HL-60/S4 treated with retinoic acid at 250 ng/mL for 4 days and 3 days (cell line): ENCODE measurements at regions not wholly inside any gene's neighbourhood (a gene's known extent, or its start where the extent isn't known, plus 50 kb on each side); places are given as distances from the start of the nearest gene placed in this dataset.

Source experiments
- in situ Hi-C: fragments of 300-500 bp; cut with MboI; formaldehyde crosslinking; loops from 2 replicates; pipeline ENCODE4 v1.7.0; 2022; ENCODE audit warnings: low sequenced_read_pairs

DNA sequence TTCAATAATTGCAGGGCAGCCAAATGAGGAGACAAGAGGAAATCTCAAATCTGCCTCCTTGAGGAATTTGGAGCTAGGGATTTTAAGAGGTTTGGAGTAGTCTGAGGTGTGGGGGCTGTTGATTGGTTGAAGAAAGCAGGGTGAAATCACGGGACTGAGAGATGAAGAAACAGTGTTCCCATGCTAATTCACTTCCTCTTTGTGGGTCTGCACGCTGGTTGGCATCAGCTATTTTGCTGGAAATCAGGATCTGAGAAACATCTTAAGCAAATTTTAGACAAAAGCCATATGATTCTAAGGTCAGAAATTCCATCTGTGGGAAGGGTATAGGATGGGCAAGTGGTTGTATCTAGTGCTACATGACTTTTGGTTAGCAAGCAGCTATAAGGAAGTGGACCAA lies 107.1 kb upstream of the PAXBP1 start:
- in situ Hi-C loops, result no loop called here

DNA sequence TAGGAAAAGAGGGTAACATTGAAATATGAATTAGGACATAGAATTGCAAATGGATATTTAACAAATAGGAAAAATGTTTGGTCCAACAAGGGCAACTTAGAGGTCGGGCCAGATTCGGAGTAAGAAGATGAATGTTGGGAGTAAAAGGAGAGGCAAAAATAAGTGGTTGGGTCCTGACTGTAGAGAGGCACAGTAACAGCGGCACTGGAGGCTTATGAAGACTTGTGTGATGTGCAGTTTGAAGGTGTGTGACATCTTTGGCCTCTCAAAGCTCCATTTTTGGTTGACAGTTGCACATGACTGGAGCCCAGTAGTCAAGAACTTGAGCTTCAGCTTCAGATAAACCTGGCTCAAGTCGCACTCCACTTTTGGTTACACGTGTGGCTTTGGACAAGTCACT lies 109.9 kb upstream of the PAXBP1 start:
- in situ Hi-C loops, result no loop called here

DNA sequence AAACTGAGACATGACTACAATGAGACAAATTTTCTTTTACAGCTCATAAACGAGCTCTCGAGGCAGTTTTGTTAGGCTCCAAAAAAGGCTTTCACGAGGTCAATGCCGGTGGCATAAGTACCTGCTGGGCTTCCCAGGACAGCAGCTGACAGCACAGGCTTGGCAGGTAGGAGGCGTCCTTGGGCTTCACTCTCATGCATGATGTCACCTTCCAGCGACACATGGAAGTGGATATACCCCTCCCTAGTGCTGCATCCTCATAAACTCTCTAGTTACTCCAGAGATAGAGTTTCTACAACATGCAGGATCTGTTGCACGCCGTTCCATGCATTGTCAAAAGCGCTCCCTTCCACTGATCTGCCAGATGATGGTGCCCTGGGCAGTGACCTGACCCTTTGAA lies 112.5 kb upstream of the PAXBP1 start:
- in situ Hi-C loops, result no loop called here

DNA sequence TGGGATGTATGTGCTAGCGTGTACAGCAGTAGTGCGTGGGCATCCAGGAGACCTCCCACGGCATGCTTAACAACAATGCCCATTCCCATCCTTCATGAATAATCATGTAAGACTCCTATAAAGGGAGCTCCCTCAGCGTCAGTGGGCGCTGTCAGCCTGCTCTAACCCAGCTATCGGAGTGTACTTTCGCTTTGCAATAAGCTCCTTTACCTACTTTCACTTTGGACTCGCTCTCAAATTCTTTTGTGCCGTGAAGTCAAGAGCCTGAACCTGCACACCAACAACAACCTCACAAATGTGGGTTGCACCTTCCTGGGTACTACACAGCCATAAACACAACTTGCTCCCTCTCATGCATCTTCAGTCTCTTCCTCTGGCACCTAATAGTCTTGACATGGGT lies 114.8 kb upstream of the PAXBP1 start:
- in situ Hi-C loops, result no loop called here

DNA sequence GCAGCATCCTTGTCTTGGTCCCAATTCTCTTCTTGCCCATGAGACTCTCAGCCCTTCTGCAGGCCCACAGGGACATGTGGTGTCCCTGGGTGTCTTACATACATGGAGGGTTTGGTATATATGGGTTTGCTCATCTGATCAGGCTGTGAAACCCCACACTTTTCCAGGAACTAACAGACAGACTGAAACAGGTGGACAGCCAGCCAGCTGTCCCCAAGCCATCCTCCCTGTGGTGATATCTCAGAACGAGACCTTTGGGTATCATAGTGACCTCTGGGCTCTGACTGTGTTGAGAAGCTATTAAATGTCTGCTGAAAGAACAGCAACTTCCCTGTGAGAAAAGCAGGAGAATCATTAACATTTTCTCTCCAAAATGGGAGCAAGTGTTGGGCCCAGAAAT lies 115.5 kb upstream of the PAXBP1 start:
- in situ Hi-C loops, result no loop called here

DNA sequence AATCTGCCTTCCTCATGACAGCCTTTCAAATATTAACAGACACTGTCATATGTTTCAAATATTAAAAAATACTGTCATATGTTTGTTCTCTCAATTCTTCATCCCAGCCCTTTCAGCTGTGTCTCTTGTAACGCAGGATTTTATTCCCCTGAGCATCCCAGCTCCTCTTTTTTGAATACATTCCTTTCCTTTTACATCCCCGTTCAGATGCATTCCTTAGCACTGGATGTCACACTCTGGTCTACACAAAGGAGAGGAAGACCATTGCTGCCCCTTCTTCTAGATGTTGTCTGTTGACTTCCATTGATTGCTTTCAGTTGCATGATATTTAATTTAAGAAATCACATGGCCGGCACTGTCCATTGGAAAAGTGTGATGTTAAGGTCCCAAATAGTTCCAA lies 117.4 kb upstream of the PAXBP1 start:
- in situ Hi-C loops, result no loop called here

DNA sequence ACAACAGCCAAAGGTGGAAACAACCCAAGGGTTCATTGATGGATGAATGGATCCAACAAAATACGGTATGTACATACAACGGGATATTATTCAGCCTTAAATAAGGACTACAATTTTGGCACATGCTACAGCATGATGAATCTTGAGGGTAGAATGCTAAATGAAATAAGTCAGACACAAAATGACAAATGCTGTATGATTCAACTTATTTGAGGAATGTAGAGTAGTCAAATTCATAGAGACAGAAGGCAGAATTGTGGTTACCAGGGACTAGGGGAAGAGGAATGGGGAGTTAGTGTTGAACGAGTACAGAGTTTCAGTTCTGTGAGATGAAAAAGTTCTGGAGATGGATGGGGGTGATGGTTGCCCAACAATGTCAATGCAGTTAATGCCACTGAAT lies 118.0 kb upstream of the PAXBP1 start:
- in situ Hi-C loops, result no loop called here

DNA sequence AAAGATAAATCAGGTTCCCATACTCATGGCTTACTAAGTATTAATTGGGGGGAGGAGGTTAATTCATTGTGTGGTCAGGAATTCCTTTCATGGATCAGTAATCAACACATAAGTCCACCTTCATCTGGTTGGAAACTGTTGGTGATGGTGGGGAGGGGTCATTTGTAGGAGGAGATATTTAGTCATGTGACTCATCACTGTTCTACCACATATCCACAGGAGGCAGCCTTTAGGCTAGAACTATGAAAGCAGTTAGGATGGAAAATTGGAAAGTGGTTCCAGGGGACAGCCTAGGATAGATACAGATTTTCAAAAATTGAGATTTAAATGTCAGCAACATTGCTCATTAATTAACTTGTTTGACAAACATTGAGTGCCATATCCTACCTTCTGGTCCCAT lies 122.8 kb upstream of the PAXBP1 start:
- in situ Hi-C loops, result no loop called here

DNA sequence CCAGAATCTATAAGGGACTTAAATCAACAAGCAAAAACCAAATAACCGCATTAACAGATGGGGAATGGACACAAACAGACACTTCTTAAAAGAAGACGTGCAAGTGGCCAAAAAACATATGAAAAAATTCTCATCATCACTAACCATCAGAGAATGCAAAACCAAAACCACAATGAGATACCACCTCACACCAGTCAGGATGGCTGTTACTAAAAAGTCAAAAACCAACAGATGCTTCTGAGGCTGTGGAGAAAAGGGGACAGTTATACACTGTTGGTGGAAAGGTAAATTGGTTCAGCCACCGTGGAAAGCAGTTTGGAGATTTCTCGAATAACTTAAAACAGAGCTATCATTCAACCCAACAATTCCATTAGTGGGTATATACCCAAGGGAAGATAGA lies 124.9 kb upstream of the OLIG2 start:
- in situ Hi-C loops, result no loop called here

DNA sequence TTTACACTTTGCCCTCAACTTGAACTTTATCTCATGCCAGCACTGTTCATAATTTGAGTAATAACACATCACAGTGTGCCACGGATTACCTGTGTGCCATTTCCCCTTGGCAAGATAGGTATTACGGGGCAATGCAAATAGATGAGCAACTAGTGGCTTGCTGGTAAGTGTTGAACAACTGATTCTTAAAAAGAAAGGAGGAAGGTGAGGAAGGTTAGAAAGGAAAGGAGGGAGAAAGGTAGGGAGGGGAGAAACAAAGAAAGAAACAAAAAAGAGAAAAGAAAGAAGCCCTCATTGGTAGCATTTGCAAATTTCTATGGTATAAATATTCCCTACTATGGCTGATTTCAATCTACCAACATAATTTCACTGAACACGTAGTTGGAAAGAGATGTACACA lies 118.2 kb upstream of the OLIG2 start:
- in situ Hi-C loops, result no loop called here

DNA sequence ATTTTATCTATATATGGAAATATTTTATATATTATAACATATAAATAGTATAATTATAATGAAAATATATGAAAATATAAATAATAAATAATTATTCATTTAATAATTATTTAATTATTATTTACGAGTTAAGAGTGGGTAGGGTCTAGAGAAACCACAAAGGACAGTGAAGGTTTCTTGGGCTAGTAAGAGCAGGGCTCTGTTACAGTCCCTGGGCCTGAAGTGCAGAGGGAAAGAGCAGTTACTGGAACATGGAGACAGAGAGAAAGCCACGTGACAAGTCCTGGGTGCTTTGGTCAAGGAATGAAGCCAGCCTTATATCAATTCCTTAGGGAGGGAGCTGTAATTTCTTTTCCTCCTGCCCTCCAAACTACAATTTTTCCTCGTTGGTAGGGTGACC lies 117.2 kb upstream of the OLIG2 start:
- in situ Hi-C loops, result no loop called here

DNA sequence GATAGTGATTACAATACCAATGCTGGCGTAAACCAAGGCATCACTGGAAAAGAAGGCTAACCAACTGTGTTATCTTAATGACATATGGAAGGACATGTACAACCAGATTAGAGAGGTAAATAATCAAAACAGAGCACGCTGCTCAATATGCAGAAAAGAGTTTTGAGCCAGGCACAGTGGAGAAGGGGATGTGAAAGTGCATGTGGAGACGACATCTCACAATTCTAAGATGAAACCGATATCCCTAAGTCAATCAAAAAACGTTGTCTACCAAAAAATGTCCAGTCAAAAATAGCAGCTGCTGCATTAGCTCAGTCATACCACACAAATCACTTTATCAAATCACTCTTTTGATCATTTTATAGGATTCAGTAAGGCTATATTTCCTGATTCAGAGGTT lies 116.3 kb upstream of the OLIG2 start:
- in situ Hi-C loops, result no loop called here

DNA sequence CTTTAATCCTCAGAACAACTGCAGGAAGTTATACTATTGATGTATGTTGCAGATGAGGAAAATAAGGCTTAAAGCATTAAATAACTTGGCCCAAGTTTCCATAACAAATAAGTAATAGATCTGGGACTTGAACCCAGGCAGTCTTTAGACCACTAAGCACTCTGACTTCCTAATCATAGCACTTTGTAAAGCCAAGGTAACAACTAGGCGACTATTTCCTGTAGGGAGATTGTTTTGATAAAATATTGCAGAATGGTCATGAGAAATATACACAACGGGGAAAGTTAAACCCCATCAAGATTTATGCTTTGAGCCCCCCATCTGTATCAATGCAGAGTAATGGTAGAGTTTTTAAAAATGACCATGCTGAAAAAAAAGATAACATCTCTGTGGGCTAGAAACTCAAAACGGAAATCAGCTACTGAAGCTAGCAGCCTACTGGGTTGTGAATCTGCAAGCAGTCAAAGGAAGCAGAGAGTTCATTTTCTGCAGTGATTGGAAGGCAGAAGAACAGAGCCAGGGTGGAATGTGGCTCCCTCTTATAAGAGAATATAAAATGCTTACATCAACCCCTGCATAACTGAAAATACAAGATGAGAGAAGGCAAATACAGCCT lies 111.2 kb upstream of the OLIG2 start:
- in situ Hi-C loops, result no loop called here

DNA sequence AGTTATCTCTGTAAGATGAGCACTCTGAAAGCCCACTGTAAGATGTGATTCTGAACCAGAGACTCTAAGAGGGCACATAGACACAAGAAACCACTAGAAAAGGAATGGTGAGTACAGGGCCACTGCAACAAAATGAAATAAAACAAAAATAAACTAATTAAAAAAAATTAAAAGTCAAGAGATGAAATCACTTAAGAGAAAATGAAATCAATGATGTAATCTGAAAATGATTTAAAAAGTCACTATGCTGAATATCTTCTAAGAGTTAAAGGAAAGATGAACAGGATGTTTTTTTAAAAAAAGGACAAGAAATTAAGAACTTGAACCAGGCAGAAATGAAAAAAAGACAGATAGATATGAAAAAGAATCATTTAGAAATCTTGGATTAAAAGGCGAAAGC lies 110.6 kb upstream of the OLIG2 start:
- in situ Hi-C loops, result no loop called here

DNA sequence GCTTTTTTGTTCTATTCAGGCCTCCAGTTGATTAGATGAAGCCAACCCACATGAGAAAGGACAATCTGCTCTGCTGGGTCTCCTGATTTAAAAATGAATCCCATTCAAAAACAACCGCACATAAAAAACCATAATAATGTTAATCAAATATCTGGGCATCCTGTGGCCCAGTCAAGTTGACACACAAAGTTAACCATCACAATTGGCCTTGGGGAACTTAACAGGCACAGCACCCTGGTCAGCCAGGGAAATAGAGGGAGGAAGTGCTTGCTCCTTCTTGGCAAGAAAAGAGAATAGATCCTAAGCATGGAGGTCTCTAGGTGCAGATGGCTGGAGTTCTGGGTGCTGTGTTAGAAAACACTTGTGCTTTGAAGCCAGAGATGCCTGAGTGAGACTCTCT lies 109.6 kb upstream of the OLIG2 start:
- in situ Hi-C loops, result no loop called here

DNA sequence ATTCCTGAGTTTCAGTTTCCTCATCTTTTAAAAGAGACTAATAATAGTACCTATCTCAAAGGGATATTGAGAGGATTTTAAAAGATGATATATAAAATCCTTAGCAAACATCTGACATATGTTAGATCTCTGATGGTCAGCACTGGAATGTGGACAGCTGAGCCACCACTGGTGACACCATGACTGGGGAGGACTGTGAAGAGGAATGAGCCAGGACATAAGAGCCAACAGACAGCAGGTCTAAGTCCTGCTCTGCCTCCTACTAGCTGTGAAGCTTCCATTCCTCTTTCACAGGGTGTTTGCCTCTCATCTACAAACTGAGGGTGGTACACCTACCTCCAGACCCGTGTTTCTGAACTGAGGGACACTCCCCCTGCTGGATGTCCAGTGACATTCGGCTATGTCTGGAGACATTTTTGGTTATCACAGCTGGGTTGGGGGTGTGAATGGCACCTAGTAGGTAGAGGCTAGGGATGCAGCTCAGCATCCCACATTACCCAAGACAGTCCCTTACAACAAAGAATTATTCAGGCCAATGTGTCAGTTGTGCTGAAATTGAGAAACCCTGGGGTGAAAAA lies 109.1 kb upstream of the OLIG2 start:
- in situ Hi-C loops, result no loop called here

DNA sequence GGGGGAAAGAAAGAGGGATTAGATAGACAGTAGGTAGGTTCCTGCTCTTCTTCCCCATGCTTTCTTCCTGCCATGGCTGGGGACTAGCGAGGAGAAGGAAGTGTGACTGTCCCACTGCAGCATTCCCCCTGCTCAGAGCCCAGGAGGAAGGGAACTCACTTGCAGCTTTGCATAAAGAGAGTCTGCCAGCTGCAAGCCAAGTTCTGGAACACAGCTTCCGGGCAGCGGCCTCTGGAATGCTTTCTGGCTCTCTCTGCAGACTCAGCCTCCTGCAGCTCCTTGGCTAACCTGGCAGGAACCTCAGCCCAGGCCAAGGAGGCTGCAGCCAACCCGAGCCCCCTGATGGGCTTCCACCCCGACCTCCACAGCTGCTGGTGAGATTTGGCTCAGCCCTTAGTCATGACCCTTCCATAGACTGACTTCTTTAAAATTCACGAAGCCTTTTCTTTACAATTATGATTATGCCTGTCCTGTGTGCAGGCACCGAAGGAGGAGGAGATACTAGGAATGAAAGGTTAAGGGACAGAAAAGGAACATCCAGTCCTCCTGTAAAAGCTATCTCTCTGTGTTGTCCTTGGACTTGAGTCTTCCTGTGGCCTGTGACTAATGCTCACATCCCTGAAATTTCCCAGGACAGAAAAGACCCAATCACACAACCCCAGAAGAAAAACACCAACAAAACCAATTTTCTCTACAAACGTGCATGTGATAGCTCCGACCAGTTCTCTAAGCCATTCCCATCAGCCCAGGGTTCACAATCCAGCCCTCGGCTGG lies 108.2 kb upstream of the OLIG2 start:
- in situ Hi-C loops, result no loop called here

DNA sequence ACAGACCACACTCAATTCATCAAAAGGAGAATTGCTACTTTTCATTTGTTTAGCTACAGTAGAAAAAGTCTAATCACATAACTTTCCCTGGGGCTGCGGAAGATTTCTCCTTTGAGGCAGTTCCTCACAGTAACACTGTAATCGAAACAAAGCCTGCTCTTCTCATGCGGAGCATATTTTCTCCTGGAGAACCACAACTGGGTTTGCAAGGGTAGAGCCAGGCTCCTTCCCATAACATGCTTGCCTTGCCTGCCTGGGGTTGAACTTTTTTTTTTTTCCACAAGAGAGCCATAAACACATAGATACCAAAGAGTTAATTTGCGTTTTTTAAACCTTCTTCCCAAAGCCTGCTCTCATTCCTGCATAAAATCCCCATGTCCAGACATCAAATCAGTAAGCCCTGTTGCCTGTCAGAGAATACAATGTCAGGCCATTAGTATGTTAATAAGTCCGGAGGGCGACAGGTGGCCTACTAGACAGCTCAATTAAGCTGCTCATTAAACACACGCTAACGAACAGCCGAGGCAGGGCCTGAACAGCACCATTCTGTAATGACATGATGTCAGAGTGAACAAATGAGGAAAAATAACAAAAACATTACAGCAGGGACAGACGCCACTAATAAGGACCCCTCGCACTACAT lies 107.1 kb upstream of the OLIG2 start:
- in situ Hi-C loops, result no loop called here

DNA sequence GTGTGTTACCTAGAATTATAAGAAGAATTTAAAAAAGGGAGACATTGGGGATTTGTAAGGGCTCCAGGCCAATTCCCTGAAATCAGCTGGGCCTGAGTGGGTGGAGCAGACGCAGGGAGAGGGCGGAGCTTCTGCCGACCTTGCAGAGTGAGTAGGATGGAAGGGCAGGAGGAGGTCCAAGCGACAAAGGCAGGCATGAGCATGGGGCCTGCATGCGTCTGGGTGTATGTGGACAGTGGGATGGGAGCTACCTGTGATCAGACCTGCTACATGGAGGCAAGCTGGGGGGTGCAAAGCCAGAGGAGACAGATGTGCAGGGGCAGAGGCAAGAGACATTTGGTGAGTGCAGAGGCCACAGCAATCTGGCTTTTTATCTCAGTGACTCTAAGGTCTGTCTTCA lies 105.3 kb upstream of the OLIG2 start:
- in situ Hi-C loops, result no loop called here

DNA sequence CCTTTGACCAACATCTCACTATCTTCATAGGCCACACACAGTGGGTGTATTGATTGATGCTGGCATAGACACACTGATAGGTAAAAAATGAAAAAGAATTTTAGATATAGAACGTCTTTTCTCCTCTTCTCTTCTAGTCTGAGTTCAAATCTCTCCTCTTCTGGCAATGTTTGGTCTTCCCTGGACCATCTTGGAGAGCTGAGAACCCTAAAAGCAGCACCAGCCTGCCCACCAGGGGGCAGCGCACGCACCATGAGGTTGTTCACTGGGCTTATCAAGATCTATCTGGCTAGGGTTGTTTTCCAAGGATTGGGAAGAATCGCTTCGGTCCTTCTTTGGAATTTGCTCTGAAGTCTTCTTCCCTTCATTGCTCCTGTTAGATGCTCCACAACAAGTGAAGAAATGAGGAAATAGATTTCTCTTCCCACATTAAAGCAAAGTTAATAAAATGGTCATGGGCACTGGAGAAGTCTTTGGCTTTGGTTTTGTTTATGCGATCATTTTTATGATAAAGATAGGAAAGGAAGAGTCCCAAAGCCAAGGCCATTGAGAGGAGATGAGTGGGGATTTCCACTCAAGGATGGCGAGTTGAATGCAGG lies 104.0 kb upstream of the OLIG2 start:
- in situ Hi-C loops, result no loop called here

DNA sequence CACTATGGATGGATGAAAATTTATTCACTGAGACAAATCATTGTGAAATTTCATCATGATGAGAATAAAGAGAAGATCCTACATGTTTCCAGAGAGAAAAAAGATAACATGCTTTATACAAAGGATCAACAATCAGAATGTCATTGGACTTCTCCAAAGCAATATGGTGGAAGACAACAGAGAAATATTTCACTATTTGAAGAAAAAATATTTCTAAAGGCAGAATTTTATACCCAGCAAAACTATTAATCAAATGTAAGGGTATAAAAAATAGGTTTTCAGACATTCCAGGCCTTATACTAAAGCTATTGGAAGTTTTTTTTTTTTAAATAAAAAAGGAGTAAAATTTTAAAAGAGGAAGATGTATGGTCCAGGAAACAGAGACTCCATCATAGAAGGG lies 100.6 kb upstream of the OLIG2 start:
- in situ Hi-C loops, result no loop called here

DNA sequence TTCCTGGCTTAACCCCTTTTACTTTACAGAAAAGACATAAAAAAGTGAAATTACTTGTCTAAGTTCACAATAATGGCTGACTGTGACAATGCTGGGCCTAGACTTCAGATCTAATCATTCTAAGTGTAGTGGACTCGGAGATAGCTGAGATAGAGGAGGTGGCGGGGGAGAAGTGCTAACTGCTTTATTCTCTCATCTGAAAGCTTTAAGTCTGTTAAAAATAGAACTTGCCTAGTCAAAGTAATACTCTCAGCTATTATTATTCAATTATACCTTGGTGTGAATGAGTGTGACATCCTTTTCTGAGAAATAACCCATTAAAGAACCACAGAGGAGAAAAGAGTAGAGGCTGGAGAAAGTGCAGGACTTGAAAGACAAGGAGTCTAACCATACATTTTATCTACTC lies 96.1 kb upstream of the OLIG2 start:
- in situ Hi-C loops, result no loop called here
